ENCODE measurements at regions not wholly inside any gene's neighbourhood (a gene's known extent, or its start where the extent isn't known, plus 50 kb on each side); places are given as distances from the start of the nearest gene placed in this dataset.

DNA sequence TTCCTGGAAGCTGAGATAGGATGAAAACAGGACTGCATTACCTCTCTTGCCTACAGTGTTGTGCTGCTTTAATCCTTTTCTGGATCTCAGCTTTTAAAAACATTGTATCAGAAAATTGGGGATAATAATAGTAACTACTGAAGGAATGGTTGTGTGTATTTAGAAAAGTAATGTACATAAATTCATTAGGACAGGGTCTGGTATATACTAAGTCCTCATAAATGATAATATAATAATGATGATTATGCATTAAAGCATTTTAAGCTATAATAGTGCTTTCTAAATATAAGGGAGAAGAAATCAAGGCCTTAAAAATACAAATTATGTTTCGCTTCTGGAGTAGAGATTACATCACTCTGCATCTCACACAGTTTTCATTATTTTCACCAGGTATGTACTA lies 530.1 kb downstream of the ZNF385D start:
- TF ChIP-seq, protein P1, sequence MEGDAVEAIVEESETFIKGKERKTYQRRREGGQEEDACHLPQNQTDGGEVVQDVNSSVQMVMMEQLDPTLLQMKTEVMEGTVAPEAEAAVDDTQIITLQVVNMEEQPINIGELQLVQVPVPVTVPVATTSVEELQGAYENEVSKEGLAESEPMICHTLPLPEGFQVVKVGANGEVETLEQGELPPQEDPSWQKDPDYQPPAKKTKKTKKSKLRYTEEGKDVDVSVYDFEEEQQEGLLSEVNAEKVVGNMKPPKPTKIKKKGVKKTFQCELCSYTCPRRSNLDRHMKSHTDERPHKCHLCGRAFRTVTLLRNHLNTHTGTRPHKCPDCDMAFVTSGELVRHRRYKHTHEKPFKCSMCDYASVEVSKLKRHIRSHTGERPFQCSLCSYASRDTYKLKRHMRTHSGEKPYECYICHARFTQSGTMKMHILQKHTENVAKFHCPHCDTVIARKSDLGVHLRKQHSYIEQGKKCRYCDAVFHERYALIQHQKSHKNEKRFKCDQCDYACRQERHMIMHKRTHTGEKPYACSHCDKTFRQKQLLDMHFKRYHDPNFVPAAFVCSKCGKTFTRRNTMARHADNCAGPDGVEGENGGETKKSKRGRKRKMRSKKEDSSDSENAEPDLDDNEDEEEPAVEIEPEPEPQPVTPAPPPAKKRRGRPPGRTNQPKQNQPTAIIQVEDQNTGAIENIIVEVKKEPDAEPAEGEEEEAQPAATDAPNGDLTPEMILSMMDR (IDR thresholded peaks at IDR 0.05), result no peak
- no peak for TF ChIP-seq POLR2A (IDR thresholded peaks at IDR 0.05)
